H9 (cell line): ENCODE measurements at regions not wholly inside any gene's neighbourhood (a gene's known extent, or its start where the extent isn't known, plus 50 kb on each side); places are given as distances from the start of the nearest gene placed in this dataset.

Source experiments
- DNase-seq: peaks from one replicate; pipeline ENCODE4 v3.0.0-alpha.2; 2017
- H2AFZ ChIP-seq: one replicate; pipeline ENCODE4 v1.6.1; 2013; ENCODE audit warnings: mild to moderate bottlenecking, low read length, control low read depth, moderate library complexity
- H2AK5ac ChIP-seq: 2 replicates; pipeline ENCODE4 v1.6.1; 2013; ENCODE audit warnings: low read length, control low read depth, mixed read lengths; ENCODE audit not compliant: insufficient read length
- H2BK120ac ChIP-seq: one replicate; pipeline ENCODE4 v1.6.1; 2013; ENCODE audit warnings: low read depth, mild to moderate bottlenecking, low read length, control low read depth, inconsistent platforms; ENCODE audit not compliant: poor library complexity, severe bottlenecking
- H2BK12ac ChIP-seq: 2 replicates; pipeline ENCODE4 v1.6.1; 2013; ENCODE audit warnings: low read length, control low read depth, mixed read lengths, low read depth; ENCODE audit not compliant: insufficient read length
- H2BK15ac ChIP-seq: 2 replicates; pipeline ENCODE4 v1.6.1; 2013; ENCODE audit warnings: low read depth, low read length, control low read depth
- H2BK20ac ChIP-seq: one replicate; pipeline ENCODE4 v1.6.1; 2013; ENCODE audit warnings: low read depth, mild to moderate bottlenecking, low read length, control low read depth, inconsistent platforms; ENCODE audit not compliant: poor library complexity, severe bottlenecking
- H2BK5ac ChIP-seq: 2 replicates; pipeline ENCODE4 v1.6.1; 2013; ENCODE audit warnings: low read length, control low read depth, mixed read lengths; ENCODE audit not compliant: insufficient read length
- H3K14ac ChIP-seq: 2 replicates; pipeline ENCODE4 v1.6.1; 2013; ENCODE audit warnings: low read length, control low read depth; ENCODE audit not compliant: insufficient read depth
- H3K18ac ChIP-seq: 2 replicates; pipeline ENCODE4 v1.6.1; 2013; ENCODE audit warnings: low read depth, mild to moderate bottlenecking, mixed read lengths, low read length, control low read depth; ENCODE audit not compliant: insufficient read length
- H3K23ac ChIP-seq: 2 replicates; pipeline ENCODE4 v1.6.1; 2013; ENCODE audit warnings: low read length, control low read depth, mixed read lengths, low read depth; ENCODE audit not compliant: insufficient read length
- H3K23me2 ChIP-seq: 2 replicates; pipeline ENCODE4 v1.6.1; 2013; ENCODE audit warnings: low read depth, mild to moderate bottlenecking, mixed read lengths, low read length, control low read depth; ENCODE audit not compliant: insufficient read length, poor library complexity, severe bottlenecking
- H3K27ac ChIP-seq: 2 replicates; pipeline ENCODE4 v1.5.1; 2013; ENCODE audit warnings: low read length, control low read depth, mixed read lengths, low read depth; ENCODE audit not compliant: insufficient read length
- H3K27me3 ChIP-seq: 2 replicates; pipeline ENCODE4 v1.6.1; 2013; ENCODE audit warnings: low read length, control low read depth, inconsistent platforms; ENCODE audit not compliant: insufficient read depth
- H3K4ac ChIP-seq: 2 replicates; pipeline ENCODE4 v1.6.1; 2013; ENCODE audit warnings: low read depth, mild to moderate bottlenecking, control low read depth, inconsistent platforms, low read length, moderate library complexity
- H3K4me1 ChIP-seq: 2 replicates; pipeline ENCODE4 v1.6.1; 2013; ENCODE audit warnings: low read length, control low read depth, inconsistent platforms; ENCODE audit not compliant: insufficient read depth
- H3K4me2 ChIP-seq: 2 replicates; pipeline ENCODE4 v1.6.1; 2013; ENCODE audit warnings: low read length, control low read depth, mixed read lengths; ENCODE audit not compliant: insufficient read length, insufficient read depth
- H3K56ac ChIP-seq: 2 replicates; pipeline ENCODE4 v1.6.1; 2013; ENCODE audit warnings: low read depth, mild to moderate bottlenecking, mixed read lengths, low read length, control low read depth; ENCODE audit not compliant: insufficient read length
- H3K79me1 ChIP-seq: 2 replicates; pipeline ENCODE4 v1.6.1; 2013; ENCODE audit warnings: low read depth, mild to moderate bottlenecking, moderate library complexity, low read length, control low read depth, inconsistent platforms; ENCODE audit not compliant: insufficient read depth, poor library complexity, severe bottlenecking
- H3K79me2 ChIP-seq: 2 replicates; pipeline ENCODE4 v1.6.1; 2013; ENCODE audit warnings: low read length, control low read depth, inconsistent platforms; ENCODE audit not compliant: insufficient read depth
- H3K9ac ChIP-seq: 2 replicates; pipeline ENCODE4 v1.6.1; 2013; ENCODE audit warnings: low read length, control low read depth, mixed read lengths; ENCODE audit not compliant: insufficient read length; ENCODE audit errors: extremely low read depth
- H3K9me3 ChIP-seq: one replicate; pipeline ENCODE4 v1.6.1; 2013; ENCODE audit warnings: low read depth, low read length, inconsistent platforms; ENCODE audit not compliant: control insufficient read depth
- H3T11ph ChIP-seq: one replicate; pipeline ENCODE4 v1.6.1; 2013; ENCODE audit warnings: mild to moderate bottlenecking, low read length, control low read depth, inconsistent platforms
- H4K20me1 ChIP-seq: one replicate; pipeline ENCODE4 v1.6.1; 2013; ENCODE audit not compliant: control insufficient read depth, insufficient read length, insufficient read depth
- H4K5ac ChIP-seq: 2 replicates; pipeline ENCODE4 v1.6.1; 2013; ENCODE audit warnings: low read depth, mild to moderate bottlenecking, mixed read lengths, low read length, control low read depth; ENCODE audit not compliant: insufficient read length
- H4K8ac ChIP-seq: replicated peaks from 2 replicates; pipeline ENCODE4 v1.6.1; 2013; ENCODE audit warnings: low read length, control low read depth, mixed read lengths, low read depth; ENCODE audit not compliant: insufficient read length
- H4K91ac ChIP-seq: 2 replicates; pipeline ENCODE4 v1.6.1; 2013; ENCODE audit warnings: low read depth, mild to moderate bottlenecking, moderate library complexity, mixed read lengths, low read length, control low read depth; ENCODE audit not compliant: insufficient read length
- H3K27ac Mint-ChIP-seq, 3 experiments: 2 replicates in 2 of 3; 3 replicates in 1 of 3; pipeline ENCODE4 v1.8.0; 2020 to 2021; ENCODE audit warnings: mixed read lengths in 3 of 3, mild to moderate bottlenecking in 1 of 3, moderate library complexity in 1 of 3
- H3K27me3 Mint-ChIP-seq: 2 replicates; pipeline ENCODE4 v1.8.0; 2021; ENCODE audit warnings: low read depth, mild to moderate bottlenecking, moderate library complexity, mixed read lengths
- H3K36me3 Mint-ChIP-seq, 3 experiments: 2 replicates in 2 of 3; 3 replicates in 1 of 3; pipeline ENCODE4 v1.8.0; 2020 to 2021; ENCODE audit warnings: low read depth in 3 of 3, mixed read lengths in 3 of 3; ENCODE audit not compliant: insufficient read depth in 1 of 3
- H3K4me1 Mint-ChIP-seq, 2 experiments: 2 replicates each; pipeline ENCODE4 v1.8.0; 2020; ENCODE audit warnings: mixed read lengths in 2 of 2
- H3K4me3 Mint-ChIP-seq, 2 experiments: 2 replicates in 1 of 2; 3 replicates in 1 of 2; pipeline ENCODE4 v1.8.0; 2020 to 2021; ENCODE audit warnings: mild to moderate bottlenecking in 2 of 2, mixed read lengths in 2 of 2, moderate library complexity in 1 of 2
- H3K9me3 Mint-ChIP-seq, 2 experiments: 2 replicates in 1 of 2; 3 replicates in 1 of 2; pipeline ENCODE4 v1.8.0; 2020; ENCODE audit warnings: mild to moderate bottlenecking in 2 of 2, mixed read lengths in 2 of 2, moderate library complexity in 1 of 2
- CTCF ChIP-seq: fragments of 200-600 bp; sonication (generic); conservative IDR thresholded peaks from 3 replicates; pipeline ENCODE4 v1.8.0; 2021; ENCODE audit warnings: antibody characterized with exemption, mild to moderate bottlenecking
- WGBS: extraction: QIAGEN DNeasy Blood & Tissue Kit; methylation state at CpG from one replicate; pipeline ENCODE4 v1.1.7; 2013; ENCODE audit warnings: missing lambda C conversion rate, low lambda C conversion rate, mixed read lengths; ENCODE audit not compliant: insufficient read length; ENCODE audit errors: extremely low coverage; 5-methylcytosine and 5-hydroxymethylcytosine counted together

GRCh38 chr5:175347027-175347426, 97.0 kb downstream of the DRD1 start:
- Histone ChIP-seq H3K79me2 (no peaks in the 10 kb centered on the region), H3K23ac (no peak overlapping the region), H3K9me3 (no peaks in the 10 kb centered on the region), H4K91ac (no peak overlapping the region), H3K56ac (no peak overlapping the region), H2BK120ac (no peak overlapping the region), H2AFZ (no peak overlapping the region), H4K5ac (no peak overlapping the region), H2BK12ac (no peak overlapping the region), H3K79me1 (no peaks in the 10 kb centered on the region), H3K18ac (no peak overlapping the region), H2AK5ac (no peak overlapping the region), H3K23me2 (no peaks in the 10 kb centered on the region), H4K8ac (no peak overlapping the region), H4K20me1 (no peaks in the 10 kb centered on the region), H3K9ac (no peak overlapping the region), H3K27me3 (no peaks in the 10 kb centered on the region; the same call in 1 of the 2 replicates), H3K4me1 (no peaks in the 10 kb centered on the region; the same call in 1 of the 2 replicates), H3K27ac (no peak overlapping the region), H2BK15ac (no peak overlapping the region), H3K4ac (no peak overlapping the region), H3T11ph (no peak overlapping the region), H2BK5ac (no peak overlapping the region), H3K4me2 (no peak overlapping the region), H2BK20ac (no peak overlapping the region), H3K14ac (no peak overlapping the region)
- WGBS = no CpG with 5 or more reads among the region's 5 CpGs
- H3K9me3 Mint-ChIP-seq = peaks cover 0 to 3% of the 10 kb centered on the region in 2 experiments; a peak in 2 of 5 replicates
- no peak for DNase-seq
- no peak for TF ChIP-seq CTCF
- no peaks in the 10 kb centered on the region; a peak in 1 of 7 replicates for H3K36me3 Mint-ChIP-seq
- peaks cover 7% of the 10 kb centered on the region for H3K27me3 Mint-ChIP-seq
- H3K4me1 Mint-ChIP-seq = peaks cover 16 to 21% of the 10 kb centered on the region in 2 experiments
- H3K27ac Mint-ChIP-seq = peak overlapping the region in 1 of 3 experiments; percentile 62; a peak in 2 of 7 replicates
- no peak overlapping the region; a peak in 1 of 5 replicates for H3K4me3 Mint-ChIP-seq
